Parathyroid adenoma (tissue), 2 donors: ENCODE measurements at regions not wholly inside any gene's neighbourhood (a gene's known extent, or its start where the extent isn't known, plus 50 kb on each side); places are given as distances from the start of the nearest gene placed in this dataset.

Experiments
- H2AFZ ChIP-seq: fragments of 300-600 bp; sonication (generic); one replicate; pipeline ENCODE4 v1.7.0; 2017; ENCODE audit warnings: antibody characterized with exemption, mild to moderate bottlenecking
- H3K27ac ChIP-seq: fragments of 300-600 bp; sonication (generic); one replicate; pipeline ENCODE4 v1.7.0; 2017
- H3K27me3 ChIP-seq: fragments of 300-600 bp; sonication (generic); one replicate; pipeline ENCODE4 v1.7.0; 2017; ENCODE audit warnings: low read length; ENCODE audit not compliant: control insufficient read depth, insufficient read depth
- H3K36me3 ChIP-seq: fragments of 300-600 bp; sonication (generic); one replicate; pipeline ENCODE4 v1.7.0; 2017; ENCODE audit warnings: low read length; ENCODE audit not compliant: control insufficient read depth, insufficient read depth
- H3K4me1 ChIP-seq: fragments of 300-600 bp; sonication (generic); one replicate; pipeline ENCODE4 v1.7.0; 2017; ENCODE audit warnings: control low read depth
- H3K4me2 ChIP-seq: fragments of 300-600 bp; sonication (generic); one replicate; pipeline ENCODE4 v1.7.0; 2017; ENCODE audit warnings: low read length
- H3K4me3 ChIP-seq: fragments of 300-600 bp; sonication (generic); one replicate; pipeline ENCODE4 v1.7.0; 2017; ENCODE audit warnings: low read depth, low read length
- H3K79me2 ChIP-seq: fragments of 300-600 bp; sonication (generic); one replicate; pipeline ENCODE4 v1.7.0; 2017; ENCODE audit warnings: control low read depth
- H3K9ac ChIP-seq: fragments of 300-600 bp; sonication (generic); one replicate; pipeline ENCODE4 v1.7.0; 2017; ENCODE audit warnings: mild to moderate bottlenecking
- H3K9me3 ChIP-seq: fragments of 300-600 bp; sonication (generic); one replicate; pipeline ENCODE4 v1.7.0; 2017; ENCODE audit warnings: low read length; ENCODE audit not compliant: control insufficient read depth
- CTCF ChIP-seq: fragments of 300-600 bp; sonication (generic); IDR thresholded peaks from one replicate; pipeline ENCODE4 v1.7.0; 2017; ENCODE audit warnings: antibody characterized with exemption, mild to moderate bottlenecking
- donor health status: primary hyperparathyroidism.

DNA sequence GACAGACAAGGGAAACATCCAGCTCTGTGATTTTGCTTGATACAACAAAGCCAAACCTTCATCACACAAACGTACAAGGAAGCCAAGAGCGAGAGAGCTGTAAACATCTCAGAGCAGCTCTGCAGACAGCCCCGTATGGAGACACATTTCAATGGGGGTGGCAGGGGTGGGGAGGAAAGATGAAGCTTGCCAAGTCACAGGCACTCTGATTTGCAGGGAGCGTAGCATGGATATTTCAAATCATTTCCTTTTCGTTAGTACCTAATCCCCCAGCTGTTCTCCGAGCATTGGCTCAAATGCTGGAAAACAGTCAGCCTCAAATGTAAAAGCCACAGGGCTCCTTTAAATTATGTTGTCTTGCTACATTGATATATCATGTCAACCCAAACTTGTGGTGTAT, 458.9 kb upstream of the CADM1 start:
- H3K4me1 ChIP-seq = no peaks in the 10 kb centered on the region
- H3K9me3 ChIP-seq = no peaks in the 10 kb centered on the region
- H3K79me2 ChIP-seq = no peaks in the 10 kb centered on the region
- H3K27ac ChIP-seq = no peak overlapping the region
- no peaks in the 10 kb centered on the region for H3K36me3 ChIP-seq
- H2AFZ ChIP-seq = no peak overlapping the region
- H3K27me3 ChIP-seq = no peaks in the 10 kb centered on the region
- no peak overlapping the region for H3K4me2 ChIP-seq
- H3K9ac ChIP-seq = no peak overlapping the region
- TF ChIP-seq CTCF = no peak
- no peak overlapping the region for H3K4me3 ChIP-seq

DNA sequence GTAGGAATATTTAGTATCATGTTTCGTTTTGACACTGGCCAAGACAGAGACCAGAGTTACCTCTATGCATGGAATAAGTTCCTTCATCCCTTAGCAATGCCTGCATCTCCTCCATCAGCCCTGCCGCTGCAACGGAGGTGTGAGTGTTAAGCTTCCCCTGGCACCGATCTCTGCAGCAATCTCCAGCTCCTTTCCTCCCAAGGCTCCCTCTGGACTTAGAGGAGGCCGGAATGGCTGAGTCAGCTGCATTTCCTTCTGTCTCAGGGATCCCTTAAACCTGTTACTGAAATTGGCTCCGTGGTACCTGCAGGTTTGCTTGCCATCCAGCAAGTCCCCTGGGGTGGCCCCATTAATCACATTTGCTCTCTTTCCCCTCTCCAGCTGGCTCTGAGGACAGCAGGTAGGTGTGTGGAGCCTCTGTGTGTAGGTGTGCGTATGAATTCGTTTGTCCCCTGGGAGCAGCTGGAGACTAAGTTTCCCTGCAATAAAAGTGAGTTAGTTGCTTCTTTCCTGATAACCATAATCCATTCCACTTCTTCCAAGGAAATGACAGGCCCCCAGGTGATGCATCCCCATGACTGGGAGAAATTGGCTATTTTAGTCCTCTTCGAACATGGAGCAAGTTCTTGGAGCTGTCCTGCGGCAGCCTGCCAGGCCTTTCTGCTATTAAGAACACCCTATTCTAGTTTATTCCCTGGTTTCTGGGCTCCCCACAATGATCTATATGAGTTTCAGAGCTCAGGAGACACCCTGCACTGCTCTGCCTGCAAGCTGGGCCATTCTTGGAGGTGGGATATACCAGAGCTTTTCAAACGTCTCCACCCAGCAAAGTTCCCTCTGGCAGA, 457.2 kb upstream of the CADM1 start:
- H3K9me3 ChIP-seq = no peaks in the 10 kb centered on the region
- TF ChIP-seq CTCF = no peak
- H3K9ac ChIP-seq = no peak overlapping the region
- H3K79me2 ChIP-seq = no peaks in the 10 kb centered on the region
- no peak overlapping the region for H2AFZ ChIP-seq
- no peak overlapping the region for H3K4me2 ChIP-seq
- no peaks in the 10 kb centered on the region for H3K36me3 ChIP-seq
- no peaks in the 10 kb centered on the region for H3K27me3 ChIP-seq
- H3K4me3 ChIP-seq = no peak overlapping the region
- H3K4me1 ChIP-seq = no peaks in the 10 kb centered on the region
- H3K27ac ChIP-seq = no peak overlapping the region

DNA sequence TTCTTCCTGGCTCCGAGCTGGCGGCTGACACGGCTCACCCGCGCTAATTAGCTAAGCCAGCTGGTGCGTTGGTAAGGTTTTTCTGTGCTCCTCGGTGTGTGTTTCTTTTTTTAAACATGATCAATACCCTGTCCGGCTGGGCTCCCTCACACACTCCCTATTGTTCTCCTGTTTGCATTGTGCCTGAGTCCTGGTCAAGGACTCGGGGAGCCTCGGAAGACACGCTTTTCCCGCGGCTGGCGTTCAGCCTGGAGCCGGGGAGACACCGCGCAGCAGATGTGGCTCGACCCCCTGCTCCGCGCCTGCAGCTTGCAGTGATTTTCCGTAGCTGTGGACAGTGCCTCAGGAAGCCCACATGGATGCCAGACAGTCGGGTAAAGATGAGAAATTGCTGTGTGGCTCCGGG, 454.9 kb upstream of the CADM1 start:
- Histone ChIP-seq H3K4me3 (no peak overlapping the region), H3K36me3 (no peaks in the 10 kb centered on the region), H3K27me3 (no peaks in the 10 kb centered on the region), H3K27ac (no peak overlapping the region), H3K9ac (no peak overlapping the region), H3K4me2 (no peak overlapping the region), H3K9me3 (no peaks in the 10 kb centered on the region), H3K4me1 (no peaks in the 10 kb centered on the region), H2AFZ (no peak overlapping the region), H3K79me2 (no peaks in the 10 kb centered on the region)
- no peak for TF ChIP-seq CTCF

DNA sequence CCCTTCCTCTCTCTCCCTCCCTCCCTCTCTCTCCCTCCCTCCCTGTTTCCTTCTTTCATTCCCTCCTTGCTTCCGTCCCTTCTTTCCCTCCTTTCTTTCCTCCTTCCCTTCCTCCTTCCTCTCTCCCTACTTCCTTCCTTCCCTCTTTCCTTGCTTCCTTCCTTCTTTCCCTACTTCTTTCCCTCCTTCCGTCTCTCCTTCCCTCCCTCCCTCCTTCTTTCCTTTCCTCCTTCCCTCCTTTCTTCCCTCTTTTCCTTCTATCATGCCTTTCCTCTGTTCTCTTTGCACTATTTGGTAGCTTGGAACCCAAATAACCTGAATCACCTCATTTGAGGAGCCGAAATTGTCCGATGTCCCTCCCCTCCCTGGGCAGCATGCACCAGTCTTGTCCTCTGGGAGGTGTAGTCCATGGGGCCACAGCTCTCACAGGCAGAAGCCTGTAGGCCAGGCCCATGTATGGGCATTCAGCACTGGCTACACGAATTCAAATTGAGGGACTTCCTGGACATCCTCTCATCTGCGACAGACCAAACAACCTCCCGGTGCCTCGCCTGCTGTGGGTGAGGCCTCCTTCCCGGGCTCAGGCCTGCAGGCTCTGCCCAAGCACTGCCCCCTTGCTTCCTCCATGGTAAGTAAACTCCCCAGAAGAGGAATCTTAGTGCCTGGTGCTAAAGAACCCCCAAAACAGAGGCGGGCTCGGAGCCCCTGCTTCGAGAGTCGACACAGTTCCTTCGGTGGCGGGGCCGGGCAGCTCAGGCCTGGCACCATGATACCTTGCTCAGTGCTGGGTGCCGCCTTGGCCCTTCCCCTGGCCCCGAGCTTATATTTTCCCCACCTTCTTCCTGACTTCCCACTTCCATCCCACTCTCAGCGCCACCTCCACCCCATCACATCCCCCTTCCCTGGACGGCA, 454.1 kb upstream of the CADM1 start:
- H3K79me2 ChIP-seq = no peaks in the 10 kb centered on the region
- H3K4me3 ChIP-seq = no peak overlapping the region
- no peak overlapping the region for H3K9ac ChIP-seq
- no peak for TF ChIP-seq CTCF
- no peaks in the 10 kb centered on the region for H3K9me3 ChIP-seq
- H3K36me3 ChIP-seq = no peaks in the 10 kb centered on the region
- H3K27me3 ChIP-seq = no peaks in the 10 kb centered on the region
- H3K4me1 ChIP-seq = no peaks in the 10 kb centered on the region
- no peak overlapping the region for H3K4me2 ChIP-seq
- H3K27ac ChIP-seq = no peak overlapping the region
- no peak overlapping the region for H2AFZ ChIP-seq
